ENCODE measurements at regions not wholly inside any gene's neighbourhood (a gene's known extent, or its start where the extent isn't known, plus 50 kb on each side); places are given as distances from the start of the nearest gene placed in this dataset.

DNA sequence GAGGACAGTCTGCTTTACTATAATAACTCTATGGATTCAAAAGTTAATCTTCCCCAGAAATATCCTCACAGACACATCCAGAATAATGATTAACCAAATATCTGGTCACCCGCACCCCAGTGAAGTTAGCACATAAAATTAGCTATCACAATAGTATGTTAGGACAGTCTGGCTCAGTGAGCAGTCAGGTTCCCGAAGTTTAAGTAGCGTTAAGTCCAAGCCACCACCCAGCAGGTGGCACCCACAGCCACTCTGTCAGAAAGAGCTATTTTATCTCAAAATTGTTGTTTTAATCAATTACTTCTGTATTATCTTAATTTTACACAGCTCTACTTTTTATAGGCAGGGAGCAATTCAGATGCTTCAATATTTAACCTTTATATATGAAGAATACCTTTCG is 537.5 kb downstream of the MBD2 start:
- BruUV-seq (replicated peaks) = no TSS peak
- H3K79me2 ChIP-seq (ENCODE audit: insufficient read depth, low read length) = no peaks in the 10 kb centered on the region
- no peaks in the 10 kb centered on the region for H3K27me3 ChIP-seq (ENCODE audit: control insufficient read depth in 1 of 2, insufficient read depth in 2 of 2, low read length in 2 of 2)
- no peak overlapping the region for H2AFZ ChIP-seq (ENCODE audit: low read length)
- H3K4me3 ChIP-seq (replicated peaks in 1 of 3; ENCODE audit: insufficient read depth in 1 of 3, low read depth in 2 of 3, low read length in 3 of 3) = no peak overlapping the region
- TF ChIP-seq HBP1 (CRISPR knock-in tag; IDR thresholded peaks at IDR 0.05; ENCODE audit: low read depth) (no peak), THAP9 (CRISPR knock-in tag; IDR thresholded peaks at IDR 0.05; ENCODE audit: borderline replicate concordance) (no peak)
- TF ChIP-seq, protein P1, sequence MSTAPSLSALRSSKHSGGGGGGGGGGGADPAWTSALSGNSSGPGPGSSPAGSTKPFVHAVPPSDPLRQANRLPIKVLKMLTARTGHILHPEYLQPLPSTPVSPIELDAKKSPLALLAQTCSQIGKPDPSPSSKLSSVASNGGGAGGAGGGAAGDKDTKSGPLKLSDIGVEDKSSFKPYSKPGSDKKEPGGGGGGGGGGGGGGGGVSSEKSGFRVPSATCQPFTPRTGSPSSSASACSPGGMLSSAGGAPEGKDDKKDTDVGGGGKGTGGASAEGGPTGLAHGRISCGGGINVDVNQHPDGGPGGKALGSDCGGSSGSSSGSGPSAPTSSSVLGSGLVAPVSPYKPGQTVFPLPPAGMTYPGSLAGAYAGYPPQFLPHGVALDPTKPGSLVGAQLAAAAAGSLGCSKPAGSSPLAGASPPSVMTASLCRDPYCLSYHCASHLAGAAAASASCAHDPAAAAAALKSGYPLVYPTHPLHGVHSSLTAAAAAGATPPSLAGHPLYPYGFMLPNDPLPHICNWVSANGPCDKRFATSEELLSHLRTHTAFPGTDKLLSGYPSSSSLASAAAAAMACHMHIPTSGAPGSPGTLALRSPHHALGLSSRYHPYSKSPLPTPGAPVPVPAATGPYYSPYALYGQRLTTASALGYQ (CRISPR knock-in tag; IDR thresholded peaks at IDR 0.05) = no peak
- no peaks in the 10 kb centered on the region for H3K4me1 ChIP-seq (ENCODE audit: insufficient read depth, low read length)
- H3K27ac ChIP-seq (ENCODE audit: extremely low read length, insufficient read depth, low read length) = no peak overlapping the region
- H3K9ac ChIP-seq (ENCODE audit: insufficient read depth, low read depth, low read length) = no peak overlapping the region
- no peaks in the 10 kb centered on the region for H4K20me1 ChIP-seq (ENCODE audit: insufficient read depth, low read length)
- 10% methylated on average over 4 of the region's 4 CpGs for WGBS (ENCODE audit: low lambda C conversion rate)
- H3K4me2 ChIP-seq (ENCODE audit: low read depth, low read length) = no peak overlapping the region
- intact Hi-C loops (cut with micrococcal nuclease; ENCODE audit: unreplicated experiment) (no loop called here), in situ Hi-C loops (cut with HindIII; ENCODE audit: extremely low pct_ligation_motif_present, low pct_unique_long_range_greater_than_20kb) (no loop called here)
- ChIA-PET CTCF (ENCODE audit: low intra/inter-chr PET ratio, low total read pairs) (no interaction called here), POLR2A (no interaction called here)
- H3K9me3 ChIP-seq (ENCODE audit: low read length) = no peaks in the 10 kb centered on the region
- DNase-seq (ENCODE audit: low spot score) (no peak), FAIRE-seq (no peak), ATAC-seq (no peak)
- no peaks in the 10 kb centered on the region for H3K36me3 ChIP-seq (replicated peaks in 1 of 2; ENCODE audit: control insufficient read depth in 1 of 2, insufficient read depth in 2 of 2, low read length in 2 of 2)

Data from HepG2 (cell line).